GM12891 (cell line): ENCODE measurements at regions not wholly inside any gene's neighbourhood (a gene's known extent, or its start where the extent isn't known, plus 50 kb on each side); places are given as distances from the start of the nearest gene placed in this dataset.

Experiments used
- POLR2A ChIP-seq: IDR thresholded peaks from 2 replicates; pipeline ENCODE4 v1.6.1; 2011; ENCODE audit warnings: low read depth, low read length, control low read depth
- POLR2AphosphoS5 ChIP-seq: IDR thresholded peaks from 2 replicates; pipeline ENCODE4 v1.6.1; 2011; ENCODE audit warnings: low read depth, low read length, control low read depth
- POU2F2 ChIP-seq: IDR thresholded peaks from 2 replicates; pipeline ENCODE4 v1.6.1; 2011; ENCODE audit warnings: low read depth, mild to moderate bottlenecking, control low read depth, low read length, moderate library complexity
- SPI1 ChIP-seq: IDR thresholded peaks from 2 replicates; pipeline ENCODE4 v1.6.1; 2011; ENCODE audit warnings: low read depth, low read length, control low read depth
- TAF1 ChIP-seq: IDR thresholded peaks from 2 replicates; pipeline ENCODE4 v1.6.1; 2011; ENCODE audit warnings: low read depth, low read length, control low read depth

DNA sequence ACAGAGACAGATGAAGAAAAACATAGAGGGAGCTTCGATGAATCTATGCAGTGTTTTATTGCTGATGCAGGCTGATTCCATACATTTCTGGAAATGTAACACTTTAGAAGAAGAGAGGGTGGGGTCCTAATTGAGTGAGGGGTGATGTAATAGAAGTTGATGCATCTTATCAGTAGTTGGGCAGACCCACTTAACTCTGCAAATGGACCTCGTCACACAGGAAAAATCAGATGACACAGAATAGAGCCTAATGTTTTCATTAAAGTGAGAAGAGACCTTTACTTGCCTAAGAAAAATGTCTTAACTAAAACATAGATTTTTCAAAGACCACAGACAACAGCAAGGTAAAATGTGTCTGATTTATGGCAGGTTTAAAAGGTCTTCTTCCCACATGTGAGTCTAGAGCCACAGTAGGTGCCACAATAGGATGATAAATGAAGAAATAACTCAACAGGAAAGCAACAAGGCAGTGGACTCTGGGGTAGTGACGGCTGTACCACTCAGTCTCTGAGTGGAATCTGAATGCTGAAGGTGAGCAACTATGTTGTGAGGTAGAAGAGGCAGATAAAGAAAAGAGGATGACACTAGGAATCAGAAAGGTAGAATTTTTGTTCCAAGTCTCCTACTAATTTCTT lies 414.7 kb upstream of the PIK3C3 start:
- TF ChIP-seq POLR2A, result no peak
- TF ChIP-seq POLR2AphosphoS5, result no peak
- no peak for TF ChIP-seq TAF1
- no peak for TF ChIP-seq SPI1
- TF ChIP-seq POU2F2, result no peak
